ENCODE measurements at regions not wholly inside any gene's neighbourhood (a gene's known extent, or its start where the extent isn't known, plus 50 kb on each side); places are given as distances from the start of the nearest gene placed in this dataset.
"Not testable (repeated sequence)": the region's sequence is repeated elsewhere in the genome, so short reads cannot be mapped to it uniquely, and the experiment has no call there.

DNA sequence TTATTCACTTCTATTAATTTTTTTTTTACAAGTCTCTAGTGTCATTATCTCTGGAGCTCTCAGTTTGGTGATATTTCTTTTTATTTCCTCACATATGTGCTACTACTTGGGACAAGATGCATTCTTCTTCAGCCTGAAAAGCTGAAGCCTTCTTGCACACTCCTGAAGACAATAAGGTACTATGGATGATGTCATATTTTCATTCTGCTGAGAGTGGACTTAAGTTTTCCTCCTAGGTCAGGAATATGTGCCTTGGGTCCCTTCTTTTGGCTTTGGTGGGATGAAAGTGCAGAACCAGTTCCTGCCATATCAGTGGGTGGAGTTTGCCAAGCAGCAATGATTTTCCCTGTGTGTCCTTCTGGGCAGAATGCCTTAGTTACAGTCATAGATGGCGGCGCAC is 188.7 kb upstream of the EYA4 start:
- no peak for DNase-seq (ENCODE audit: low spot score)

DNA sequence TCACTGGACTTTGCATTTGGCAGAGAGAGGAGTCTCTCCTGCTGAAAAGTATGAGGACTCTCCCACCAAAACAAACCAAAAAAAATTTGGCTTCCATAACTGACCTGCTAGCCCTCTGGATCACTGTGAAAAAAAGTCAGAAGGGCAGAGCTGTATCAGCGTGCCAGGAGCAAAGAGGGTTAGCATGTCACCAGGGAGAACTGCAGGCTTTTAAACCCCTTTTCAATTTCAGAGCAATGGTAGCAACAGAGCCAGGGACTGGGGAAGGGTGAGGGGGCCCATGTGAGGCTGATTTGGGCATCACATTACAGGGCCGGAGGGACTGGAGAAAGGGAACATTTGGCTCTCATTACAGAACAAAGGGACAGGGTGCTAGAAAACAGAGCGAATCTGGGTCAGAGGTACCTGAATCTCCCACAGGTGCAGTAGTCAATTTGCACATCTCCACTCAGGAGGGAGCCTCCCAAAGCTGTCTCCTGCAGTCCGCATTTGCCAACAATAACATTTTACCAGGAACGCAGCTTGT is 185.7 kb upstream of the EYA4 start:
- no peak for DNase-seq (ENCODE audit: low spot score)

DNA sequence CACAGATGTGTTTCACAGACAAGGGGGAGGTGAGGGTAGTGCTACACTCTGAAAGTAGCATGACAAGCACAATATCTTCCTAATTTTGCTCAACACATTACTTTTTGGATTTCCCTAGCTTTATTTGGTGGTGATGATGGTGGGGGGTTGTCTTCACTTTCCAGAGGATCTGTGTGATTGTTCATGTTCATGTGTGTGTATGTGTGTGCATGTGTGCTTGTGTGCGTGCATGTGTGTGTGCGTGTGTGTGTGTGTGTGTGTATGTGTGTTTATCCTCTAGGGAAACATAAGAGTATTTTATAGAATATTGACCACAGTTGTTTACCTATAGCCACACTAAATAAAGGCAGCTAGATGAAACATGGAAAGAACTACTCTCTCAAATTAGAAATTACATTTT is 183.8 kb upstream of the EYA4 start:
- no peak for DNase-seq (ENCODE audit: low spot score)

DNA sequence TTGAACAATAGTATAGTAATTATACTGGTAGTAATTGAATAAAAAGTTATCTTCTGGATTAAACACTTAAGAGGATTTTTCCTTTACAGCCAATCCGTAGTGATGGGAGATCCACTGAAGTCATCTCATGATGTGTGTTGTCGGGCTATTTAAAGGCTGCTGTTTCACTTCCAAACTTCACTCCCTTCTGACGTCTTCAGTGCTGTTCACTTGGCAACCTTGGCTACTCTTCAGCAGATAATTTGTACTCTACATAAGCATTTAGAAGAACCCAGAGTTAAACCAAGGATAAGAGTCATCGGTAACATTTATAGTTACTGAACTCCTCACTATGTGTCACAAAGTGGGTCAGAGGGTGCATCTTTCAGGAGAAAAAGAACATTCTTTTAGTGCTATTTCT is 179.1 kb upstream of the EYA4 start:
- DNase-seq (ENCODE audit: low spot score) = no peak

DNA sequence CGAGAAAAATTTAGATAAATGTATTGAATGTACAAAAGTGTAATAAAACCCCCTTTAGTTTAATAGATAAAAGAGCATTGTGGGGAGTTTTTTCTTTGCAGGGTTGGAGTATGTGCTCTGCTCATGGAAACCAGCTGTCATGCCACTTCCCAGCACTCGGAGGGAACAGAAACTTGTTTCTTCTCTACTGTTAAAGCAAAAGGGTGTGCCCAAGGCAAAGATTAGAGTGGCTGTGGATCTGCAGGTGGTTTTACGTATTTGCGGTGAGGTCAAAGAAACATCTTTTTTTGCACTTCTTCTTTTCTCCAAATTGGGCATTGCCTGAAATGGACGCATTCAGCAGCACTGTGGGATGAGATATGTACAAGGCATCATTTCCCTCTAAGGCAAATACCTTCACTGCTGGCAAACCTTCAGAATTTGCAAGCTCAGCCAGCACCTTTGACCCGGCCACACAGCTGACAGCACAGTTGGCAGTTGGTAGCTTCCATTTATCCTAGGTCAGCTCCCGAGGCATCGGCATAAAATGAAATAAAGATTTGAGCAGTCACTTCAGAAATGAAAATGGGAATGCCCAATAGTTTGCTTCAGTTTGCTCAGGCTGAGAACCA is 178.4 kb upstream of the EYA4 start:
- no peak for DNase-seq (ENCODE audit: low spot score)

DNA sequence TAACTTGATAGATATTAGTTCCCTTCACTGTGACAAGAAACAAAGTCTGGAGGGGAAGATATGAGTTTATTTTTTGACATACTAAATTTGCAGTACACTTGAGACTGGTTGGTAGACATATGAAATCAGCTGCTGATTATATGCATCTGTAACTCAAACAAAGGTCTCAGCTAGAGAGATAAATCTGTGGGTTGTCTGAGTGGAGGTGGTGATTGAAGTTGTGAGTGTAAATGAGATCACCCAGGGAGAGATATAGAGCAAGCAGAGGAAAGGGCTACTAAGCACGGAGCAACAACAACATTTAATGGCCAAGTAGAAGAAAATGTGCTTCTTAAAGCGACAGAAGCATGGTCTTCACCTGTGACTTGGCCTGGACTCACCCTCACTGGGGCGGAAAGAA is 173.2 kb upstream of the EYA4 start:
- DNase-seq (ENCODE audit: low spot score) = no peak

DNA sequence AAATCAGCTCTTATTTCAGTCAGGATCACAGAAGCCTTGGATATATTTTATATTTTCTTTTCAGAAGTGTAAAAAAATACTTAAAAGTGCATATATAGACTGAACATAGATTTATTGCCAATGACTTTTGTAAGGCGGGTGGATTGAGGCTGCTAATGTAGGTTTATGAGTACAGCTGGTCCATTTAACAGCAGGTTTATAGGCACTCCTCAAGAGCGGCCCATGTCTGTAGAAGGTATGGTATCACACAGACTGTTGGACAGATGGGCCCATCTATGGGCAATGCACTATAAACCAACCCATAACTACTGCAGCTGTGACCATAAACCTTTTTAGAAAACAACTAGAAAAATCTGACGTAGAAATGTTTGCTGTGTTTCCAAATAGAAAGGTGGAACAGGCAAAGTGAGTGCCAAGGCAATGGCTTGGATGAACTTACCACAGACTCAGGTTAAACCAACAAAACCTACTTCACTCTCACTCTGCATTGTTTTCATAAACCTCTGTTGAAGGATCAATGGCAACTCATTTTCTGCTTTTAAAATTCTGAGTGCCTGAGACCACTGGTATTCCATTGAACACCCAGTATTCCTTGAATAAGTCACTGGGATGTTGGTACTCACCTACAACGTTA is 170.6 kb upstream of the EYA4 start:
- no peak for DNase-seq (ENCODE audit: low spot score)

DNA sequence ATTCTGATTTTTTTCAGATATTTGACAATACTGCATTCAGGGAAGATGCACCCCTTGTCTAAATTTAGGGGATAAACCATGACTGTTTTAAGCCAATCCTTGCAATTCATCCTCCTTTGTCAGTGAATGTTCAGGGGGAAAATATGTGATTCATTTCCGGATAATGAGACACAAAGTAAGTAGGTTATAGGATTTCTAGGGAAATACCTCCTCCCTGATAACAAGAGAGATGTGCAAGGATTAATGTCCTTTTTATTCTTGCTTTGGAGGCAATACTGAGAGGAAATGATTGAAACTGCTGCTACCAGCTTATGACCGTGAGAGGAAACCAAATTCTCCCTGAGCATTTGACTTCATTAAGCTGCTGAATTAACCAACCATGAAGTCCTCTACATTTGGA is 161.3 kb upstream of the EYA4 start:
- no peak for DNase-seq (ENCODE audit: low spot score)

DNA sequence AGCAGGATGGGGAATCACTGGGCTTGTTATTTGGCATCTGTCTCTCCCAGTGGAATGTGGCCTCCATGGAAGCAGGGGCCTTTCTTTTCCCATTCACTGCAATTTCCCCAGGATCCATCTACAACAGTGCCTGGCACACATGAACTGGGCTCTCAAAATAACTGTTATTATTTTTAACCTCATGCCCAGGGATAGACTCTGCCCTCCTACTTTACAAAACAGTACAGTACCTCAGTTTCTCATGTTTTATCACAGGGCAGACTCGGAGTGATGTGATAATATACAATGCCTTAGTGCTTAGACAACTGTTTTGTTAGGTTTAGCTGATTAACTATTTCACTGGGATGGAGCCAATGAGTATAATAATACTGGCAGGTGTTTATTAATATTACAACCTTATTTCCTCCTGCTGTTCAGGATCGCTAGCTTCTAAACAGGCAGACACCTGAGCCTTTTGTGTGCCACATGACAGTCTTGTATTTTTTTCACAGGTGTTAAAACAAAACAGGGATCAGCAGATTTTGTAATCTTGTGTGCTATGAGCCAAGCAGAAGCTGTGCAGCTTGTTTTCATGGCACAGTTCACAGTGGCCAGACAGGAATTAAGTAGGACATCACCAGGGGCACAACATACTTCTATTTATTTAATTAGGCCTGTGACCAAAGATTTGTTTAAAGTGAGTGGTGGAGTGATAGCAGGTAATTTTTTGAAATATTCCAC is 157.7 kb upstream of the EYA4 start:
- no peak for DNase-seq (ENCODE audit: low spot score)

DNA sequence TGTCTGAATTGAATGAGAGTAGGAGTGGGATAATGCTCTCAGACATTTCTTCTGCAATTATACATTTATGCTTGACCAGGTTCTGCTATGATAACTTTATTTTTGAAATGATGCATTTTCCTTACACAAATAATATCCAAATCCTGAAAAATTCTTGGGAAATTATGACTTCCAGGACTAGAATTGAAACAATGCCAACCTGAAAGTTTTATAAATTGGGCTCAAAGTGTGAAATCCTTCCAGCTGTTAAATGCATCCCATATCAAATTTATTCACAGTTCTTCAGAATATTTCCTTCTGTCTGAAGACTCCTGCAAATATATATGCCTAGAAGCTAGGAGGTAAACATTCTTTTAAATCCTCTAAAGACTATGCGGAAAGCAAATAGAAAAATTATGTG is 155.7 kb upstream of the EYA4 start:
- DNase-seq (ENCODE audit: low spot score) = no peak

DNA sequence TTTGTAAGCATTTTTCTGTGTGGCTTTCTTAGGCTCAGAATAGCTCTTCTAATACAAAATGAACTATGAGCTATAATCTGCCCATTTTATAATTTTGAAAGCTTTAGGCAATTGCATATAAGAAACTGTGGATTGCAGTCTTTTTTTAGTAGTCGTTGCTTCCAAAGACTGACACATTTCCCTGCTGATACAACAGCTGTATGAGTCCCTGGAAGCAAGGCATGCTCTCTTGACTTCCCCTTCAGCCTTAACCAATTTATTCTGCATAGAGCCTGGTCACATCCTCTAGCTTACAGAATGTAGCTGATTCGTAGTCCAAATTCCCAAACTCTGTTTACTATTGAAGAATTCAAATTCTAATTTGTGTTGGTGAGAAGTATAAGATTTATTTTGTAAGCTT is 155.3 kb upstream of the EYA4 start:
- DNase-seq (ENCODE audit: low spot score) = no peak

DNA sequence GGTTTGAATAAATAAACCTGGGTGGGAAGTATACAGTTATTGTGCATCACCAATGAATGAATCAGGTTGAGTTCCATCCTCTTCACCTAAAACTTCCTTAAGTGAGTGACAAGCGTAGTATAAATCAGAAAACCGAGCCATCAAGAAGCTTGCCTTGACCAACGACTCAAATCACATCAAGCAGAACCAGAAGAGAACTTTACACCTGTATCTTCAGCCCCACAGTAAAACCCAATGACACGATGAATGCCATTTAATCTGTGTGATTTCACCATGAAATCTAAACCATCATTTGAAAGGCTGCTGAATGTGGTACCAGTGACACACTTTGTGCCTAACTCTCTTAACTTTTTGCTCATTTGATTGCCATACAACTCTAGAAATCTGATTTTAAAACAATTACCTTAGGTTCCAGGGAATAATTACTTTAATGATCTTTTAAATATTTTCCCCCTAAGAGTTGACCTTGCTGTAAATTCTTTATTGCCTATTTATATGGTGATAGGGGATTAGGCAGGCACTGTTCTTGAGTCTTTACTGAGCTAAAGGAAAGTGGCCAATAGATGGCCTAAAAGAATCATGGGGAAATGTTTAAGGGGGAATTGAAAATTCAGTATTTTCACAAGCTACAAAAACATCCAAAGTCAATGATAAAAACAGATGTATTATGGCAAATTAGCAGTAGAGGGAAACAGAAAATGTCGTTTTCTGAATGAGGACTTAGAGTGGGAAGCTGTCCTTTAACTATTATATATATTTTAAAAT is 152.0 kb upstream of the EYA4 start:
- no peak for DNase-seq (ENCODE audit: low spot score)

DNA sequence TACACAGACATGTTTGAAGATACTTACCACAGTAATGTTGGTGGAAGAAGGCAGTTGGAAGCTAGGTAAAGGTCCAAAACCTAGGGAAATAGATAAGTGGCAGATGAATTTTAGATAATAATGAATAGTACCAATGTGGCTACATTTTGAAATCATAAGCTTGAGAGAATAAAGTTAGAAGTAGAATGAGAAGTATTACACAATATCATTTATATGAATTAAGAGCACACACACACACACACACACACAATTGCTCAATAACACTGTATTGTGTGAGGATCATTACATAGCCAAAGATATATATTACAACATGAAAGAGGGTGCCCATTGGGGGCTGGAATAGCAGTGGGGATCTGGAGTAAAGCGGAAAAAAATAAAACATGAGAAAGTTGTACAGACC is 149.0 kb upstream of the EYA4 start:
- no peak for DNase-seq (ENCODE audit: low spot score)

DNA sequence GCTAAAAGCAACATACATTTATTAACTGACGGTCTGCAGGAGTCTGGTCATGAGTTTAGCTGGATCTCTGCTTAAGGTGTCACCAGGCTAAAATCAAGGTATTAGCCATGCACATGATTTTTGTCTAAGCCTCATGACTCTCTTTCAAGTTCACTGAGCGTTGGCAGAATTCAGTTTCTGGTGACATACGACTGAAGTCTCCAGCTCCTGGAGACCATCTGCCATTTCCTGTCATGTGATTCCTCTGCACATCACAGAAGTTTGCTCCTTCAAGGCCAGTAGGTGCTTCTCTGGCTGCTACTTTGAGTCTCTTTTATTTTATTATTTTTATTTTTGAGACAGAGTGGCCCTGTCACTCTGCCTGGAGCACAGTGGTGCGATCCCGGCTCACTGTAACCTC is 148.4 kb upstream of the EYA4 start:
- DNase-seq (ENCODE audit: low spot score) = no peak

DNA sequence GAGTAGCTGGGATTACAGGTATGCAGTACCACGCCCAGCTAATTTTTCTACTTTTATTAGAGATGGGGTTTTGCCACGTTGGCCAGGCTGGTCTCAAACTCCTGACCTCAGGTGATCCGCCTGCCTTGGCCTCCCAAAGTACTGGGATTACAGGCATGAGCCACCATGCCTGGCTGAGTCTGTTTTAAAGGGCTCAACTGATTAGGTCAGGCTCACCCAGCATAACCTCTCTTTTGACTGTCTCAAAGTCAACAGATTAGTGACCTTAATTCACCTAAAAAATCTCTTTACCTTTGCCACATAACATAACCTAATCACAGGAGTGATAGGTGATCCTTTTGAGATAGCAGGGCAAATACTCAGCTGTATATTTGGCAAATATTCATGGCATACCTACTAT is 147.9 kb upstream of the EYA4 start:
- DNase-seq (ENCODE audit: low spot score) = not testable (repeated sequence)

DNA sequence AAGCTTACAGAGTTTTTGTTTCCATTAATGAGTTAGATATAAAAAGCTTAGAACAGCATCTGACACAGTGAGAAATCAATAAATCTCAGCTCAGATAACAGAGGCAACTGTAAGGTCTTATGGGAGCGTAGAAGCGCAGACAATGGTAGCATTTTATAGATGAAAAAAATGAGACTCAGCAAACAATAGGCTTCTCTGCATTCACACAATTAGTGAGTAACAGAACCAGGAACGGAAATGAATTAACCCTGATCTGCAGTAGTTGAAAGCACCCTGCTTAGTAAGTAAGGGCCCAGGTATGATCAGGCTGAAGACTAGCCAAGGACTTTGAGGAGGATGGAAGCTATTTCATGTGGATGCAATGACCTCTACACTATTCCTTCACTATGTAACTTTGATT is 147.2 kb upstream of the EYA4 start:
- DNase-seq (ENCODE audit: low spot score) = no peak

DNA sequence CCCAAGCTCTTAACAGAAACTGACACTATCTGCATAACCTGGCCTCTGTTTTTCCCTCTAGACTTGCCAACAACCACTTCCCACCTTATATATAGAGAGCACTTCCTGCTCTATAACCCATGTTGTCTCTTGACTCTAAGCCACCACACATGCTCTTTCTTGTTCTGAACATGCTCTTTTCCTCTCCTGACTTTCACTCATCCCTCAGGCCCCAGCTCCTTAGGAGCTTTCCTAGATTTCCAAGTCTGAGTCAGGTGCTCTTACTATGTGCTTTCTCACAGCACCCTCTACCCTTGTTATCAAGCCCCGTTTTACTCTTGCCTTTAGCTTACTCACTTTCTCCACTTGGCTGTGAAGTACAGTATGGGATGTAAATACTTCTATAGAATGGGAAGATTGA is 143.9 kb upstream of the EYA4 start:
- no peak for DNase-seq (ENCODE audit: low spot score)

DNA sequence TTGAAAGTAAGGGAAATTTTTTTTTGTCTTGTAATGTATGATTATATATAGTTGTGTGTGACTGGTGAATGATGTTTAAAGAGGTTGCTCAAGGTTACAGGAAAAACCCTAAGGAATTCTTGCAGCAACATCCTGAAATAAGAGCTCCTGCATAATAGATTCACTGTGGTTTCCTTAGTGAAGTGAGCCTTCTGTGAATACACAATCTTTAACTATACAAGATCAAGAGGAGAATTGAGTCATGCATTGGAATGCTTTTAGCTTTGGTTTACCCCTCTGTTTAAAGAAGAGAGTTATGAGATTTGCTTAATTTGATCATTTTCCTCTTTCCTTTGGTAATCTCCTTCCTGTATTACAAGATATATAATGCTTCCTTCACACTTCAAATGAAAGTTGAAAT is 141.6 kb upstream of the EYA4 start:
- no peak for DNase-seq (ENCODE audit: low spot score)

DNA sequence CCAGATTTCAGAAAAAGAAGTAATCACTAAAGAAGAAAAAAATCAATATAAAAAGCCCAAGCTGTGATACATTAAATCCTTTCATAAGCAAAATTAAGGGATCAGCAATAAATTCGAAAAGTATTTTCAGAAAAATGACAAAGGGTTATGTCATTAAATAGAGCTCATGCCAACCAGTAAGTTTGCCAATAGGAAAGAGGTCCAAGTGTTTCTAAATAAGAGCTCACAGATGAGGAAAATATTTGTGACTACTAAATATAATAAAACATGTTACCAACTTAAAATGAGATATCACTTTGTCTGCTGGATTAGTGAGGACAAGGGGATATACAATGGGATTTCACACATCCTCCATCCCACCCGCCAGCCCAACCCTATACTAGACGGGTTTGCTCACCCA is 140.3 kb upstream of the EYA4 start:
- DNase-seq (ENCODE audit: low spot score) = no peak

DNA sequence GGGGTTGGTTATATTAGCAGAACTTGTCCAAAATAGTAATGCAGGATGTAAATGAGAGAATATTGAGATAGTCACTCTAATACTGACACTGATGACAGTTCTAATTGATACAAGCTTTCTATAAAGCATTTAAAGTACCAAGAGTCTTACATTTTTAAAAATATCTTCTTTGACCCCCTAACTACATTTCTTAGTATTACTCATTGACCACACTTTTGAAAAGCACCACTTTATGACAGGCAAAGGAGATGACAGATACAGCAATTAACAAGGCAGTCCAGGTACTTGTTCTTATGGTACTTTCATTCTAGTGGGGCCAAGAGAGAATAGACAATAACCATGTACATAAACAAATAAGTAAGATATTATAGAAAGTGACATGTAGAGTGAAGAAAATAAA is 139.4 kb upstream of the EYA4 start:
- no peak for DNase-seq (ENCODE audit: low spot score)

DNA sequence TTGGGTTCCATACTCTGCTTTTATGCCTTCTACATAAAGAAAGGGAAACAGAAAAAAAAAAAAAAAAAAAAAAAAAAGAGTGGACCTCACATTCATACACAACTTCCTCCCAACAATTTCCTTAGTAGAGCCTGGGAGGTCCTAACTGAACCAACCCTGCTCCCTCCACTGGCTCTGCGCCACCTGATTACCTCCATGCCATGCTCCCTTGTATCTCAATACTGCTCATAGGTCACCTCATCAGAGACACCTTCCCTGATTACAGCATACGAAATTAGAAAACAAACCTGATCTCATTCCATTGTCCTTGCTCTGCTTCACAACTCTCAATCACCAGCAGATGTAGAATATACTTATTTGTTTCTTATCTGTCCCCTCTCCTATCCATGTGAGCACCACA is 134.2 kb upstream of the EYA4 start:
- DNase-seq (ENCODE audit: low spot score) = no peak

DNA sequence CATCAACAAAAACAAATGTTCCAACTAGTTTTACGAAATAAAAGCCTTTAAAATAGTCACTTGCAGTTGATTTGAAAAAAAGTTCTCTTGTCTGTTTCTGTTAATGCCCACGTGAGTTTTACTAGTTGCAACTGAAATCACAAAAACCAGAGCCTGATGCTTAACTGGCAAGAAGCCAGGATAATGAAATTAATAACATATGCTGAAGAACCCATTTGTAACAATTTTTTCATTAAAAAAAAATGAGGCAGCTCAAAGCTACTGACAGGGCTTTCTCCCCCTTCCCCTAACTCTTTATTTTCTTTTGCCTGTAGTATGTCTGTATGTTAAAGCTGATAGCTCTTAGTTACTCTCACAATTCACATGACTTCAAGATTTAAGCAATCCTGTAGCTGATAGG is 132.7 kb upstream of the EYA4 start:
- DNase-seq (ENCODE audit: low spot score) = no peak

DNA sequence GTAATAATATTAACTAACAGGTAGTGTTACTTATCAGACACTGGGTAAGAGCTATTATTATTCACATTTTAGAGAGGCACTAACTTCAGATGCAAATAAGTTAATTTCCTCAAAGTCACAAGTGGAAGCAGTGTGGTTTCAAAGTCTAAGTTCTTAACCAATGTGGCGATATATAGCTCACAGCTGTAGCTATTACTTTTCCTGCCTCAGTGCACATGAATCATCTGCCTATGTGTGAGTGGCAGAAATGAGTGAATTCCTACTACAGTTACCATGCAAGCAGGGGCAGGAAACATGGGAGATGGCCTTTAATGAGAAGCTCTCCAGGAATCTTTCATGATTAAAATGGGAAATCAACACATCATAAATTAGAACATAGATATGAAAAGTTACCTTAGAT is 126.2 kb upstream of the EYA4 start:
- DNase-seq (ENCODE audit: low spot score) = no peak
